Stromal cell of bone marrow (primary cell): ENCODE measurements at regions not wholly inside any gene's neighbourhood (a gene's known extent, or its start where the extent isn't known, plus 50 kb on each side); places are given as distances from the start of the nearest gene placed in this dataset.

Experiments
- DNase-seq: peaks from one replicate; pipeline ENCODE4 v3.0.0-alpha.2; 2012; ENCODE audit warnings: low read depth

DNA sequence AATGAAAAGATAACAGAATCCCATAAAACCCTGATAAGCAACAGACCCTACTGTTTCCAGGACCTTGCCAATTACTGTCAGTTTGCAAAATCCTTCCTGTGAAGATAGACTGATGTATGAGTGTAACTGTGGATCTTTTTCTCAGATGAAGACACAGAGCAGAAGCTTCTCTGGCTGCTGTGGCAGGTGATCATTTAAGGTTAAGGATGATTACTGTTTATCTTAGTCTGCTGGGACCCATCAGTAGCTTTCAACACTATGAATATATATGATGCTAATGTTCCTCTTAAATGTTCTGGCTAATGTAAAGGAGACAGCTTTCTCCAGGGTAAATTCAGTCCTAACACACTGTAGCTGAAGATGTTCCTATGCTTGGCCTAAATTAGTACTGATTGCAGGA is 56.0 kb upstream of the CTTNBP2 start:
- no peak for DNase-seq

DNA sequence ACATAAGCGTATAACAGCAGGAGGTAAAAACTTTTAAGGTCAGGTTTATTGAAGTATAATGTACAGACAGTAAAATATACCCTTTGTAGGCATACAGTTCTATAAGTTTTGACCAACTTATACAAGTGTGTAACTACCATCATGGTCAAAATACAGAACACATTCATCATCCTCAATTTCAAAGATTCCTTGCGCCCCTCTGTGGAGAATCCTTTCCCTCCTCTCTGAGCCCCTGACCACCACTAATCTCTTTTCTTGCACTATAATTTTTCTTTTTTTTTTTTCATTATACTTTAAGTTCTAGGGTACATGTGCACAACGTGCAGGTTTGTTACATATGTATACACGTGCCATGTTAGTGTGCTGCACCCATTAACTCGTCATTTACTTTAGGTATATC is 58.1 kb upstream of the CTTNBP2 start:
- DNase-seq = no peak

DNA sequence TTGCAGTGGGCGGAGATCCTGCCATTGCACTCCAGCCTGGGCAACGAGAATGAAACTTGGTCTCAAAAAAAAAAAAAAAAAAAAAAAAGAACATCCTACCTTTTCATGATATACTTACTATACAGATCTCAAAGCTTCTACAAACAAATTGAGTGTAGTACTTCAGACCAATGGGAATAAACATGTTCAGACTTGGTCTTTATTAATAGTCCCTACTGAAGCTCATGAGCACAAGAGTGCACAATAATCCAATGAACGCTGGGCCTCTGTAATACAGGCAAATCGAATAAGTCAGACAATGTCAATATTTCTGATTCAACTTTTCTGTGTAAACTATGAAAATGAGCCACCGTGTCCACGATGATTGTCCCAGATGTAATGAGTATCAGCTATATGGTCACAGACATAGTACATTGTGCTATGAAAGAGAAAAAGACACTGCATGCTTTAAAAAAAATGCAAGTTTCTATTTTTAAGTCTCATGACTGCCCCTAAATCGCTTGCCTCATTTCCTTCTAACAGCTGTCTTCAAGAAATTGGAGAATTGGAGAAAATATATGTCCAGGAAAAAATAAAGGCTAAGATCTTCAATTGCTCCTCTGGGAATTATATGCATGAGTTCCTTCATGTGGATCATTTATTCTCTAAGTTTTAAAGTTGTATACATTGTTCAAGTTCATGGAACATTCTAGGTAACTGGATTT is 64.0 kb upstream of the CTTNBP2 start:
- DNase-seq = no peak

DNA sequence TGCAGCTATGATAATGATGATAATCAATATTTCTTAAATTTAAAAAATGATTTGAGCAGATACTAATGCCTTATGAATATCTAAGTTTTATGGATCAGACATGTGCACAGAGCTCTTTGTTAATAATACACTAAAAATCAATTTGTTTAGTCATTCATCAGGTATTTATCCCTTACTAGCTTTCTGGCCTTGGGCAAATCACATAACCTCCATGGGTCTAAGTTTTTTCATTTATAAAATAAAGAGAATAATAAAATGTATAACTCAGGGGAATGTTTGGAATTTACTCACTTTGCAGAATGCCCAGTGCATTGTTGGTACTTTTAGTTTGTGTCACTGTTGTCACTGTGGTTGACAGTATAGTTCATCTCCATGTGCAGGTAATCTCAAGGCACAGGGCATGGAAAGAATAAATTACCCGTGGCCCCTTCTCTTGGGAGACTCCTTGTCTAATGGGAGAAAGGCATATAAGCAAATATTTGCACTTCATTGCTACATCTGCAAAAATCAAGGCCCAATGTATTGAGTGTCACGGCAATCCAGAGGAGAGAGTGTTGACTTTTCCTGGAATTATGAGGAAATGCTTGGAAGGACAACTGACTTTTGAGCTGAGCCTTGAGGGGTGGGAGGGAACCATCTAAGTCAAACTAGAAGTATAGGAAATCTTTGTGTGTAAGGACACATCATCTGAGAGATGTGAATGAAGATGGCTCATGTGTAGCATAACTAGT is 64.7 kb upstream of the CTTNBP2 start:
- DNase-seq = no peak

DNA sequence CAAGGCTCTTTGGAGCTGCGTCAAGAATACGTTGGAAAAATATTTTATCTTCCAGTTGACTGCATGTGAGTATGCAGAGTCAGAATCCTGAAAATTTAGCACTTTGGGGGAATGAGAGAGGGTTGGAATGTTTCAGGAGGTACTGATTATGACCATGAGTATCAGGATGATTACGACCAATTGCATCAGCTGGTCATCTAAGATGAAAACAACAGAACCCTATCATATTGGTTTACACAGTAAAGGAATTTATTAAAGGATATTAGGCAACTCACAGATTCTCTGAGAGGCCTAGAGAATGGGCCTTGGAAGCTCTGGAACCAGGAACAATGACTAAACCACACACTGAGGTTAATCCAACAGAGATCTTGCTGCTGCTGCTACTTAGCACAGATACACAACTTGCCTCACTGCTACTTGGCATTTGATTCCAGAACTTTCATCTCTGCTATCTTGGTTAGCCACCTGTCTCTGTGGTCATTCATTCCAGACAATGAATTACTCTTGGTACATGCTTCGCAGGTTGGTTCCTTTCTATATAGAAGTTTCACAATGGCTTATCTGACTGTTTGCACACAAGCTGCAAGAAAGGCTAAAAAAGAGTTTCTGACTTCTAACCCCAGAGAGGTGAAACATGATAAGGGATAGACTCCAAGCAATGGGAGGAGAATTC is 68.0 kb upstream of the CTTNBP2 start:
- DNase-seq = peak; percentile 2

DNA sequence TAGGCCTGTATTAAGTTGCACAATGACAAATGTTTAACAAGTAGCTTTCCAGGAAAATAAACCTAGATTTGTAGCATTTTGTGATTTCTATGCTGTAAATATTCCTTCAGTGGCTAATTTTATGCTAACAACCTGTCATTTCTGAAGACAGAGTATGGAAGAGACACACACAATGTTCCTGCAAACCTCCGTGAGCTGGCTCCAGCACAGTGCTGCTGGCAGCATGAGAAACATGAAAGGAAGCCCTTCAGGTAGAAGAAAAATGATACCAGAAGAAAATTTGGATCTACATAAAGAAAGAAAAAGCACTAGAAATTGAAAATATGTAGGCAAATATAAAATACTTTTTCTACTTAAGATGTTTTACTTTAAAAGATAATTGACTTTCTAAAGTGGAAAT is 69.5 kb upstream of the CTTNBP2 start:
- no peak for DNase-seq

DNA sequence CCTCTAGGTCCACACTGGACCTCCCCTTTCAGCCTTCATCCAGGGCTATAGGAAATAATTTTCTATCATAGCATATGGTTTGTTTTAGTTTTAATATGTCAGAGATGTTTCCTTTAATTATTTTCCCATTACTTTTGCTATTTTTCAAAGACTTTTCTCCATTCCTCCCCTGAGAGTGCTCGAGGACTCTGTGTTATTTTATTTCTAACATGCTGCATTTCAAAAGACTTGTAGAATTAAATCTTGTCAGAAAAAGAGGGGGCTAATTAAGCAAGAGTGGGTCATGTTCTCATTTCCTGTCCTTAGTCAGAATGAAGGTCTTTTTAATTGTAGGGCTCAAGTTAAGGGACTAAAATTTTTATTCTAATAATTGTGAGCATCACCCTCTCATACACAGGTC is 71.6 kb upstream of the CTTNBP2 start:
- no peak for DNase-seq

DNA sequence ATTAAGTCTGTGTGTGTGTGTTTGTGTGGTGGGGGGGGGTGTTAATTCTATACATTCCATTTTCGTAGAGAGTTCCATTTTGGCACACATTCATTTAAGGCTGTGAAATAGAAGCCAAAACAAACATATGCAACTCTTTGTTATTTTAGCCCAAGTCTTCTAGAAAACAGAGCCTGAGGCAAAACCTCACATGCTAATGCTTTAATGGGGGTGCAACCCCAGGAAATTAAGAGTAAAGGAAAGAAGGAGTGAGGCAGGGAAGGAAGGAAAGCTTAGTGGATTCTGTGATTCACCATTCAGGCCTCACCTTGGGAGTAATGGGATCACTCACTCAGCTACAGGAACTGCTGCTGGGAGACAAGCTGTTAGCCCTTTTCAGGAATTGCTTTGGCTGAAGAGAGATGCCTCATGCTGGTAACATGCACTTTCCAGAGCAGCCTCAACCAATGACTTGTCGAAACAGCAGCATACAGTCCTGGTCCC is 73.0 kb upstream of the CTTNBP2 start:
- no peak for DNase-seq

DNA sequence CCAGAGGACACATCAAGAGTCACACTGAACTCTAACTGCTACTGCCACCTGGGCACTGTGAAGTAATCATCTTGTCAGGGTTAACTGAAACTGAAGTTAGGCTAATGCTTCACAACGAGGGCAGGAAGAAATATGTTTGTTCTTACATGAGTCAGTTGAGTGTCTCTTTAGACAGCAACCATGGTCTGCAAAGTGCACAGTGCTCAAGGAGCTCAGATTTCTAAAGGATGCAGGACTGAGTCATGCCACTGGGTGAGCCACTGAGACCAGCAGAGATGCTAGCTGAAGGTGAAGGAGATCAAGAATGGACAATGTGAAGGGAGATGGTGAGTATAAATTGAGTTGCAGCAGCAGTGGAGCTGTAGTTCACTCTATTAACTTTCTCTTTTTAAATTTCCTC is 76.0 kb upstream of the CTTNBP2 start:
- DNase-seq = no peak

DNA sequence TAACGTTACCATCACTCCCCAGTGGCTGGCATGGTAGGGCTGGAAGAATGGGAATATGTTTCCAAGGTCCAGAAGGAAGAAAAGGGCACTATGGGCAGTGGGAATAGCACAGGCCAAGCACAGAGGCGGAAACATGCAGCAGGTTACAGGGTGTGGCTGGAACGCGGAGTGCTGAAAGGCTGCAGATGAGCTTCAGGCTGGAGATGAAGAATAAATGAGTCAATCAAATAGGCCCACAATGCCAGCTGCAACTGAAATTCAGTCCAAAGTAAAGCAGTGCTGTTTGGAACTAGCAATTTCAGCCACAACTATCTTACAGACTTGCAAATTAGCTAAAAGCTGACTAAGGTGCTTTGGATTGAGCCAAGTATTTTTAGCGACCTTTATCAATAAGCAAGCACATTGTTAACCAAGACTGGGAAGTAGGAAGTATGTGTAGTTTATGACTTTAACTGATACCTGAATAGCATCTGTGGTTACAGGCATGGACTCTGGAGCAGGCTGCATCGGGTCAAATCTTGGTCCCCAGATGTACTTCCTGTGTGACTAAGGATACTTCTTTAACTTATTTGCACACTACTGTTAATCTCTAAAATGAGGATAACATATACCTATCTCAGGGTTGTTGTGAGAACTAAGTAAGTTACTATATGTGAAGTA is 77.5 kb upstream of the CTTNBP2 start:
- DNase-seq = no peak

DNA sequence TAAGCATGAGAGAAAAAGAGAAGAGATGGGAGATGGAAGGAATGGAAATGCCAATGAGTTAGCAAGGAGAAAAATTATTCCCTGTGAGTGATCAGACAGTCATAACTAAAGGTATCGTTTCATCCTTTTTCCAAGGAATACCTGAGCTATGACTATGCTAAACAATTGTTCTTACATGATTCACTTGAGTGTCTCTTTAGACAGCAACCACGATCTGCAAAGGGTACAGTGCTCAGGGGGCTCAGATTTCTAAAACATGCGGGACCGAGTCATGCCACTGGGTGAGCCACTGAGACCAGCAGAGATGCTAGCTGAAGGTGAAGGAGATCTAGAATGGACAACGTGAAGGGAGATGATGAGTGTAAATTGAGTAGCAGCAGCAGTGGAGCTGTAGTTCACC is 78.0 kb upstream of the CTTNBP2 start:
- no peak for DNase-seq

DNA sequence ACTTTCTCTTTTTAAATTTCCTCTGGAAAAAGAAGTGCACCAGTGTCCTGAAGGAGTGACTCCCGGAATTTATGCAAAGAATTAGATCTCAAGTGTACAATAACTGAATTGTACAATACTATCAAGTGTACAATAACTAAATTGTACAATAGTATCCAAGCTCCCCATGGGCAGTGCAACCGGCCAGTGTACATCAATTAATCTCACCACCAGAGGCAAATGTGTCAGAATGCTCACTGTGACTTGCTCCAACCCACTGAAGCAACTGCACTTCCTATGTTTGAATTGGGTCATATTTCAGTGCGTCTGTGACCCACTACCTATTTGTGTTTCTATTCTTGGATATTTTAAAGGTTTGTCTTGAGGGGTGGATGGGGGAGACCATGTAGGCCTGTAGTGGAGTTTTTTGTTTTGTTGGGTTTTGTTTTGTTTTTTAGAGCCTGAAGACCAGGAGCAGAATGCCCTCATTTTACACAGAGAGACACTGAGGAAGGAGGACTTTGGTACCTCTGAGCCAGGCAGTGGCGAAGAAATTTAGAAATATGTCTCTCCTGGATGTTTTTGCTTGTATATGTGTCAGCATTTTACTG is 78.5 kb upstream of the CTTNBP2 start:
- DNase-seq = no peak

DNA sequence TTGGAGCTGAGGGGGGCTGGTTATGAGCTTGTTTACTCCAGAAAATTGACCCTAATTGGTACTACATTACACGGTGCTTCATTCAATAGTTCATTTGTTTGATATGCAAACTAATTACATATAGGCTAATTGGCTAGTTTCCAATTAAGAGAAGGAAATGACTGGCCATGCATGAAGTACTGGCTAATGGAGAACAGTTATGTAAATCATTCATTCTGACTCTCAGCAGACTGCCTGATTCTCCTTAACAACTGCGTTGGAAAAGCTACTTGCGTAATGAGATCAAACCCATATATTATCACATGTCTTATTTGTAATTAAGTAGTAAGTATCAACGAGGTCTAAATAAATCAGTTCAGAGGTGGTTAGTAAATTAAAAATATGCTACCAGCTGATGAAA is 81.8 kb upstream of the CTTNBP2 start:
- no peak for DNase-seq

DNA sequence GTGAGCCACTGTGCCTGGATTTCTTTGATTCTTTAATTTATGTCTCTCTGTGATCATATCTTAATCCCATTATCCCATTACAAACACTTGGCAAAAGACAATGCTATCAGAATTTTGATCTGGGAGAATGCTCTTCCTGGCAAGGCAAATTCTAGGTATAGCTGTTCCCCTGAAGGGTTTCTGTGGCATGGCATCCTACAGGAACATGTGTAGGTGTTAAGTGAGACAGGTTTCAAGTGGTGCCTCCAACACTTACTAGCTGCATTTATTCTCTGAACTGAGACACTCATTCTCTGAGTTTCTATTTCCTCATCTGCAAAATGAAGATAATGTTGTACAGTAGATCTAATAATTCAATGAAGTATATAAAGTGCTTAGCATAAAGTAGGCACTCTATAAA is 87.1 kb upstream of the CTTNBP2 start:
- no peak for DNase-seq

DNA sequence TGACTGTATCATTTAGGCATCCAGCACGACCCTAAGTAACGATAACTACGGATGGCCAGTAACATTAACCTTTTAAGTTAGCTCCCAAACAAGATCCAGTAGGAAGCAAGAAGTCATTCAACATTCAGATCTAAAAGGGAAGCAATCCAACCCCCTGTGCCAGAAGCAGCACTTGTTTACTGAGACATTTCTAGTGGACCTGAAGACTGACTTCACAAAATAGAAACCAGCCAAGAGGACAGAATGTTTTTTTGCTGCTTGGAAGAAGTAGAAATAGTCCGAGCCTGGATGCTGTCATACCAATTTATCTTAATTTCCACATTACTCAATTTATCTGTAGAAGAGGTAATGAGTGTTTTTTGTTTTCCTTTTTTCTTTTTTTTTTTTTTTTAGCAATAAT is 88.0 kb upstream of the CTTNBP2 start:
- DNase-seq = no peak

DNA sequence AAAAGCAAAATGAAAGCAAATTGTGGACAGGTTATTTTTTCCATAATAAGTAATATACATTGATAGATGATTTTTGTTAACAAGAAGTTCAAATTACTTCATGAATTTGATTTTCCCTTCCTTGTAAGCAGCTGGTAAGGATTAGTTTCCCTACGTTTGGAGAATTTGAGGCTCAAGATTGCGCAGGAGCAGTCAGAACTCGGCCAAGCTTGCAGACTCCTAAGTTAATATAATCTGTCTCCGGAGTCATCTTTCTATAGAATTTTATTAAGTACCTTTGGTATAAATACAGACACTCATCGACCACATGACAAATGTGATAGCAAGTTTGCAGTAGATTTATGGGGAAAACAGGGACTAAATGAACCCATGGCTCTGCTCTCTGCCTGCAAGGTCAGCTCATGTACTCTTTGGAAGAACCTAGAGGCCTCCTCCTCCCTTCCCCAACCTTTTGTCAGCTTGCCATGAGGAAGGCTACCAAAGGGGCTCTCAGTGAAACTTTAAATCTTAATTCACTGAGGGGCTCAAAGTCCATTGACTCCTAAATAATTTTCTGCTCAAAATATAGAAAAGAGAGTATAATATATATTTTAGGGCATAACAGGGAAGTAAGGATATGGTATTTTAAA is 89.2 kb upstream of the CTTNBP2 start:
- no peak for DNase-seq

DNA sequence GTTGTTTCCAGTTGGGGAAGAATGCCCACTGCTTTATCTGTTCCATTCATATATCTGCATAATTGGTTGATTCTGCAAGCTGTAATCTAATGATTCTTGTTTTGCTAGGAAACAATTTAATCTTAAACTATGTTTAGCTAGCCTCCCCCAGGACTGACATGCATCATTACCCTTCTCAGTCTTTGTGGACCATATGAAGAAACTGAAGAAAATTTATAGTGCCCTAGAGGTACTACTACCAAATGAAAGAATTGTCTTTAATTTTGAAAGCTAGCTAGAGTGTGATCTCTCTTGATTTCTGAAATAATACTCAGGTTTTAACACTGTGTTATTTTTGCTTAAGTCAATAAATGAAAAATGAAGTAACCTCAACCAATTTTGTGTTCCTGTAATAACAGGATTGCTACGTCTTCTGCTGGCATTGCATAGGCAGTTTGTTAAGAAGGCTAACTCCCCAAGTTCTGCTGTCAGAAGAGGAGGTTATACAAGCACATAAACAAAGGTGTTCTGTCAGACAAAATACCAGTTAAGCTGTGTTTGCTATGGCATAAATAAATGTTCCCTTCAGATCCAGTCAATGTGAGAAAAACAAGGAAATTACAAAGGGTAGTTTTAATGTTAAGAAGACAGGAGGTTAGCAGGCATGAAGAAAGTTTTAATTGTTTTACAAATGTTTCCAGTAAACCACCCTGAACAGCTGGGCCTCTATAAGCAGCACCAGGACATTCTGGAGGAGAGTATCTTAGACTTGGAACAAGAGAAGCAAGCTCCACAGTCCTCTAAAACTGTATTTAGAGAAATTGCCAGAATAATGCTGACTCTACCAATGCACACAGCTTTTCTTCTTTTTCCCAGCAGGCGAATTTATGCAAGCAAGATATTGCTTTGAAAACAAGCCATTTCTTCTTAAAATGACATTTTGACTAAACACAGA is 90.3 kb upstream of the CTTNBP2 start:
- no peak for DNase-seq

DNA sequence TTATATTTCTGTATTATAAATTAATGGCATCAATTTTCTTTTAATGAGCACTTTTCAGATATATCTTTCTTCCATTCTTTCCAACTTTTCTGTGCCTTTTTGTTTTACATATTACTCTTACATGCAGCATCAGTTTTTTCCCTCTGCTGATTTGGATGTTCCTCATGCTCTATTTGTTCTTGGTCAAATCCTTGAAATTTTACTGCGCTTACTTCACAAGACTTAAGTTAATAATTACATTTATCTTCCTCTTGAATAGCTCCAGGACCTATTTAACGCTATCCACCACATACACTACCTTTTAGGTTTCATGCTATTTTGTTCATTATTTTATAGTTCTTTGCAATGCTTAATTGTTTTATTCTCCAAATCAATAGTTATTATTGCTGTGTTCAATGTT is 97.6 kb upstream of the CTTNBP2 start:
- DNase-seq = no peak

DNA sequence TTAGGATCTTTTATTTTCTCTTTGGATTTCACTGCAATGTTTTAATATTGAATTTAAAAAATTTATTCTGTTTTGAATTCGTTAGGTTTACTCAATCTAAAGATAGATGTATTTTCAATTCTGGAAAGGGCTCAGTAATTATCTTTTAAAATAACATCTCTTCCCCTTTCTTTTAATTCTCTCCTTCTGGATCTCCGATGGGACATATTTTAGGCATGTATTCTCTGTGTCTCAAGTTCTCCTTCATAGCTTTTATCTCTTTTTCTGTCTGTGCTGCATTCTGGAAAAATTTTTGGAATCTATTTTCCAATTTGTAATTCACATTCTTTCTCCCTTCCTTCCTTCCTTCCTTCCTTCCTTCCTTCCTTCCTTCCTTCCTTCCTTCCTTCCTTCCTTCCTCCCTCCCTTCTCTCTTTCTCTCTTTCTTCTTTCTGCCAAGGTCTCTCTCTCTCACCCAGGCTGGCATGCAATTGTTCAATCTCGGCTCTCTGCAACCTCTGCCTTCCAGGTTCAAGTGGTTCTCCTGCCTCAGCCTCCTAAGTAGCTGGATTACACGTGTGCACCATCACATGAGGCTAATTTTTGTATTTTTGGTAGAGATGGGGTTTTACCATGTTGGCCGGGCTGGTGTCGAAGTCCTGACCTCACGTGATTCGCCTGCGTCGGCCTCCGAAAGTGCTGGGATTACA is 98.5 kb upstream of the CTTNBP2 start:
- DNase-seq = no peak

DNA sequence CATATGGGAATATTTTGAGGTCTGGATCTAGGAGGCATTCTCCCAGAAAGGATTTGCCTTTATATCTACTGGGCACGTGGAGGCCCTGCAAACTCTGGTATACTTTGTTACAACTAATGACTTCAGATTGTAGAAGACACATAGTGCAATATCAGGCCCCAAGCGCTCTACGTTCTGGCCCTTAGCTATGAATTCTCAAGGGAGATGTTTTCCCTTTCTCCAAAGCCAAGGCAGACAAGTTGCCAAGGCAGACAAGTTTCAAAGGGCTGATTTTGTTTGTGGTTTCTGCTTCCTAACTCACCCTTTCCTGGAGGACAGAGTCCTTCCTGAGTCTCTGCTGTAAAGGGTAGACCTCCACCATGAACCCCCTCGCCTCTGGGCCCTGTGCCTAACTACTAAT is 99.4 kb upstream of the CTTNBP2 start:
- DNase-seq = no peak
